ENCODE measurements at regions not wholly inside any gene's neighbourhood (a gene's known extent, or its start where the extent isn't known, plus 50 kb on each side); places are given as distances from the start of the nearest gene placed in this dataset.

- 54 to 67% (median 58%) methylated on average over 6 of the region's 6 CpGs for WGBS, 5 donors
- no peaks in the 10 kb centered on the region for H3K9me3 ChIP-seq
- no peak overlapping the region for H3K27ac ChIP-seq
- no peaks in the 10 kb centered on the region for H3K36me3 ChIP-seq
- peaks cover 0 to 45% (median 0%) of the 10 kb centered on the region in 7 donors for H3K27me3 ChIP-seq (replicated peaks in 1 of 7)
- DNase-seq: no peak
- no peak overlapping the region for H3K4me3 ChIP-seq
- TF ChIP-seq POLR2A (IDR thresholded peaks at IDR 0.05) (no peak), CTCF (IDR thresholded peaks at IDR 0.05 in 8 of 11, conservative IDR thresholded peaks at IDR 0.05 in 3 of 11) (no peak), POLR2AphosphoS5 (IDR thresholded peaks at IDR 0.05) (no peak)
- intact Hi-C loops (cut with DNase I; ENCODE audit: low total_unique reads): no loop called here
- no peaks in the 10 kb centered on the region for H3K4me1 ChIP-seq
Measured at GRCh38 chr1:29749024-29749945, 513.0 kb downstream of the PTPRU start.

- Histone ChIP-seq H3K9me3 (no peaks in the 10 kb centered on the region), H3K4me1 (no peaks in the 10 kb centered on the region), H3K27me3 (replicated peaks in 1 of 7) (peaks cover 0 to 31% (median 0%) of the 10 kb centered on the region in 7 donors), H3K36me3 (no peaks in the 10 kb centered on the region), H3K4me3 (no peak overlapping the region), H3K27ac (no peak overlapping the region)
- no peak for DNase-seq
- WGBS, 5 donors: 73 to 93% (median 82%) methylated on average over 3 of the region's 3 CpGs
- TF ChIP-seq POLR2A (IDR thresholded peaks at IDR 0.05): no peak
- TF ChIP-seq POLR2AphosphoS5 (IDR thresholded peaks at IDR 0.05): no peak
- no peak for TF ChIP-seq CTCF (IDR thresholded peaks at IDR 0.05 in 8 of 11, conservative IDR thresholded peaks at IDR 0.05 in 3 of 11)
- intact Hi-C loops (cut with DNase I; ENCODE audit: low total_unique reads): no loop called here
Measured at GRCh38 chr1:29747196-29747595, 510.9 kb downstream of the PTPRU start.

GRCh38 chr1:29746076-29746665, 509.8 kb downstream of the PTPRU start:
- WGBS, 5 donors: 61 to 90% (median 84%) methylated on average over 5 of the region's 5 CpGs

More at GRCh38 chr1:29746076-29746665, 509.8 kb downstream of the PTPRU start:
- H3K4me1 ChIP-seq: no peaks in the 10 kb centered on the region
- H3K27me3 ChIP-seq (replicated peaks in 1 of 7): peaks cover 0 to 21% (median 0%) of the 10 kb centered on the region in 7 donors
- TF ChIP-seq POLR2A (IDR thresholded peaks at IDR 0.05): no peak
- TF ChIP-seq POLR2AphosphoS5 (IDR thresholded peaks at IDR 0.05): no peak
- no peak for TF ChIP-seq CTCF (IDR thresholded peaks at IDR 0.05 in 8 of 11, conservative IDR thresholded peaks at IDR 0.05 in 3 of 11)
- H3K36me3 ChIP-seq: no peaks in the 10 kb centered on the region
- DNase-seq: no peak
- H3K27ac ChIP-seq: no peak overlapping the region
- intact Hi-C loops (cut with DNase I; ENCODE audit: low total_unique reads): no loop called here
- no peak overlapping the region for H3K4me3 ChIP-seq
- H3K9me3 ChIP-seq: no peaks in the 10 kb centered on the region

Data from spleen (tissue), 11 donors.